Lower leg skin (tissue), 4 donors: ENCODE measurements at regions not wholly inside any gene's neighbourhood (a gene's known extent, or its start where the extent isn't known, plus 50 kb on each side); places are given as distances from the start of the nearest gene placed in this dataset.

Source experiments
- DNase-seq, 2 donors: peaks; one replicate each; pipeline ENCODE4 v3.0.0-alpha.2; 2019; ENCODE audit warnings: low spot score in 2 of 2
- H3K4me3 ChIP-seq: fragments of 200-600 bp; sonication (generic); 2 replicates; pipeline ENCODE4 v1.5.1; 2017; ENCODE audit warnings: mild to moderate bottlenecking, low read depth; ENCODE audit not compliant: poor library complexity, severe bottlenecking
- CTCF ChIP-seq, 3 donors: fragments of 450-650 bp; IDR thresholded peaks; one replicate each; pipeline ENCODE4 v1.5.1; 2016; ENCODE audit warnings: antibody characterized with exemption in 3 of 3, mild to moderate bottlenecking in 3 of 3, moderate library complexity in 2 of 3
- POLR2A ChIP-seq, 2 donors: fragments of 450-650 bp; IDR thresholded peaks; one replicate each; pipeline ENCODE4 v1.6.1; 2016 to 2017; ENCODE audit warnings: antibody characterized with exemption in 2 of 2, mild to moderate bottlenecking in 1 of 2, moderate library complexity in 1 of 2
- whole genome bisulfite sequencing, 2 donors: methylation state at CpG; one replicate each; pipeline ENCODE4 v1.1.5; 2018; 5-methylcytosine and 5-hydroxymethylcytosine counted together
- intact Hi-C: fragments of 100-400 bp; cut with DNase I; formaldehyde crosslinking; loops from one replicate; pipeline ENCODE4 v1.15.0; 2023; ENCODE audit warnings: low total_unique reads

DNA sequence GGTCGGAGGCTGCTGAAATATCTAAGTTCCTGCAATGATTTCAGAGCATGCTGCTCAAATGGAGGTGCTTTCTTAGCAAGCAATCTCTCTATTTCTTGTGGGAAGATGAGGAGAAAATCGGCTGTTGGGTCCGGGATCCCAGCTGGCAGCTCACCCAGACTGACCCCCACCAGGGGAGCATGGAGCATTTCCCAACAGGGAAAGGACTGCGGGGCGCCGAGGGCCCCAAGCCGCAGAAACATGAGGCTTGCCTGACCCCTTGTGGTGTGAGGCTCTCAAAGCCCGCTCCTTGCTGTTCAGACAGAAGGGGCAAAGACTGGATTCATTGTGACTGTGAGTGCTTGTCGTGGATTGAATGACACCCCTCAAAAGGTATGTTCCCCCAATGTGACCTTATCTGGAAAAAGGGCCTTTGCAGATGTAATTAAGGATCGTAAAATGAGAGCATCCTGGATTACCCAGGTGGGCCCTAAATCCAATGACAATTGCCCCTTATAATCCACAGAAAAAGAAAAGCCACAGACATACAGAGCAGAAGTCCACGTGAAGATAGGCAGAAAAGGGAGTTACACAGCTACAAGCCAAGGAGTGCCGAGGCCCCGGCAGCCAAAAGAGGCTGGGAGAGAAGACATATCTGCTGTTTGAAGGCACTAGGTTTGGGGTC lies 116.3 kb upstream of the VASH1 start:
- intact Hi-C loops: no loop called here
- peak in 1 of 2 donors; percentile 76 for DNase-seq
- 18 to 28% methylated on average over 13 of the region's 13 CpGs for WGBS, 2 donors
- no peak overlapping the region for H3K4me3 ChIP-seq
- TF ChIP-seq POLR2A (IDR thresholded peaks at IDR 0.05) (no peak), CTCF (IDR thresholded peaks at IDR 0.05) (no peak)

- peak in 1 of 2 donors; percentile 18 for DNase-seq
- TF ChIP-seq POLR2A (IDR thresholded peaks at IDR 0.05) (no peak), CTCF (IDR thresholded peaks at IDR 0.05) (no peak)
- no peak overlapping the region for H3K4me3 ChIP-seq
- intact Hi-C loops: no loop called here
- WGBS, 2 donors: 84% methylated on average over 7 of the region's 7 CpGs
Measured at GRCh38 chr14:76647697-76648298, 113.5 kb upstream of the VASH1 start.

- TF ChIP-seq POLR2A (IDR thresholded peaks at IDR 0.05): no peak
- TF ChIP-seq CTCF (IDR thresholded peaks at IDR 0.05): no peak
- DNase-seq: peak in 1 of 2 donors; percentile 80
- intact Hi-C loops: no loop called here
- H3K4me3 ChIP-seq: no peak overlapping the region
- 62 to 80% methylated on average over 3 of the region's 3 CpGs for WGBS, 2 donors
Measured at GRCh38 chr14:76651410-76652055, 109.7 kb upstream of the VASH1 start.

DNA sequence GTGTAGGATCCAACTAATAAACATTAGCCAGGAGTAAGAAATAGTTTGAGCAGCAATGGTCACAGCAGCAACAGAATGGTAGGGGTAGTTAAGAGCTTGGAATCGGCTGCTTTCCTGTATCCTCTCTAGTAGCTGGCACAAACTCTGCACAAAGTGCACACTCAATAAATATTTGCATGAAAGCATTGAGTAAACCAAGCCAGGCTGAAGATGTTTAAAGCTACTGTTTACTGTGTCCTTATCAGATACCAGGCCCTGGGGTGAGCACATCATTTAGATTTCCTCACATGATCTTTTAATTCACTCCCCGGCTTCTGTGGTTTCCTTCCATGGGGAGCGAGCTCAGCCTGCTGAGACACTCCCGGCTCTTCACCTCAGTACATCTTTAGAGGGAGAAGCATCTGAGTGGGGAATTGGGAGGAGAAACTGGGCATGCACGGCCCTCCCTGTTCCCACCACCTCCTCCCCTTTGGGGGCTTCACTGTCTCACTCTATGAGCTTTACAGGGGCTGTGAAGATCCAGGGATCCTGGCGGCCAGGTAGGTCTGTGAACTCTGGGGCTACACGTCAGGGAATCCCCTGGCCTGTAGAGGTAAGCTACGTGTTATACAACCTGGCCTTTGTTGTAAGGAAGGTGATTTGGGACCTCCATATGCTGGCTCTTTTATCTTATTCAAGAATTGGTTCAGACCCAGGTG lies 107.2 kb upstream of the VASH1 start:
- H3K4me3 ChIP-seq: no peak overlapping the region
- intact Hi-C loops: no loop called here
- peak in 1 of 2 donors; percentile 69 for DNase-seq
- TF ChIP-seq POLR2A (IDR thresholded peaks at IDR 0.05): no peak
- TF ChIP-seq CTCF (IDR thresholded peaks at IDR 0.05): no peak
- 62 to 63% methylated on average over 8 of the region's 8 CpGs for WGBS, 2 donors

DNA sequence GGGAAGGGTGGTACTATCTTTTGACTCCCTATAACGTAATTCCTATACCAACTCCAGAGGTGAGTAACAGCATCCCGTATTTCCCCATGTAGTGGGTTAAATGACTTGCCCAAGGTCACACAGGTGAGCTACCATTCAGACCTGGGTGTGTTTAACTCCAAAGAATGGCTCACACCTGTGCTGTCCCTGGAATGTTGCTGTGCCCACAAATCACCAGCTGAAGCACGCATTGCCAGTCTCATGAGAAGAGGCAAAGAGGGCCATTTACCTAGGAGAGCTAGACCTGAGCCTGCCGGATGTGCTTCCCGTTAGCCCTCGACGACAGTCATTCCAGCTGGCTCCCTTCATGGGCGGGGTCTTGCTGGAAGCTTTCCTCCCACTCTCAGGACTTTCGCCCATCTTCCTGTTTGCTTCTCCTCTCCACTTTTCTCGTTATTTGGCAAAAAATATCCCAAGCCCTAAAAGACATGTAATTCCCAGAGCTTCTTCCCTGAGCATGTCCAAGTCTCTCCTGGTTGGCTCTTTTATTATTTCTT lies 106.6 kb upstream of the VASH1 start:
- intact Hi-C loops: no loop called here
- H3K4me3 ChIP-seq: no peak overlapping the region
- WGBS, 2 donors: 42 to 45% methylated on average over 10 of the region's 10 CpGs
- DNase-seq: peak in 1 of 2 donors; percentile 13
- TF ChIP-seq POLR2A (IDR thresholded peaks at IDR 0.05) (no peak), CTCF (IDR thresholded peaks at IDR 0.05) (no peak)
